Muscle of back (tissue), 3 donors: ENCODE measurements at regions not wholly inside any gene's neighbourhood (a gene's known extent, or its start where the extent isn't known, plus 50 kb on each side); places are given as distances from the start of the nearest gene placed in this dataset.

Experiments
- DNase-seq, 3 donors: peaks; one replicate each; pipeline versions ENCODE4 v3.0.0 to v3.0.0-alpha.2; 2013

- no peak for DNase-seq
Observed at GRCh38 chr4:31106419-31106818, 386.2 kb downstream of the PCDH7 start.

GRCh38 chr4:31107362-31107761, 387.2 kb downstream of the PCDH7 start:
- DNase-seq, result no peak

GRCh38 chr4:31108762-31109161, 388.6 kb downstream of the PCDH7 start:
- DNase-seq, result no peak

GRCh38 chr4:31111790-31112189, 391.6 kb downstream of the PCDH7 start:
- no peak for DNase-seq

GRCh38 chr4:31114816-31115215, 394.6 kb downstream of the PCDH7 start:
- no peak for DNase-seq

- DNase-seq, result no peak
Observed at GRCh38 chr4:31124008-31124585, 403.9 kb downstream of the PCDH7 start.

GRCh38 chr4:31125061-31125460, 404.9 kb downstream of the PCDH7 start:
- no peak for DNase-seq

- no peak for DNase-seq
Observed at GRCh38 chr4:31125496-31125895, 405.3 kb downstream of the PCDH7 start.

GRCh38 chr4:31126881-31127398, 406.8 kb downstream of the PCDH7 start:
- DNase-seq, result no peak

GRCh38 chr4:31130930-31131329, 410.8 kb downstream of the PCDH7 start:
- no peak for DNase-seq

GRCh38 chr4:31134720-31135119, 414.6 kb downstream of the PCDH7 start:
- DNase-seq, result no peak

- no peak for DNase-seq
Observed at GRCh38 chr4:31139767-31140166, 419.6 kb downstream of the PCDH7 start.

GRCh38 chr4:31141095-31141831, 421.1 kb downstream of the PCDH7 start:
- no peak for DNase-seq

- no peak for DNase-seq
Observed at GRCh38 chr4:31141832-31142142, 421.6 kb downstream of the PCDH7 start.

- no peak for DNase-seq
Observed at GRCh38 chr4:31146366-31146765, 426.2 kb downstream of the PCDH7 start.

- DNase-seq, result no peak
Observed at GRCh38 chr4:31148990-31149389, 428.8 kb downstream of the PCDH7 start.

- no peak for DNase-seq
Observed at GRCh38 chr4:31156221-31156620, 436.1 kb downstream of the PCDH7 start.

- no peak for DNase-seq
Observed at GRCh38 chr4:31160146-31160545, 440.0 kb downstream of the PCDH7 start.

- DNase-seq, result no peak
Observed at GRCh38 chr4:31169846-31170245, 449.7 kb downstream of the PCDH7 start.

- DNase-seq, result no peak
Observed at GRCh38 chr4:31171362-31171761, 451.2 kb downstream of the PCDH7 start.

GRCh38 chr4:31175242-31175910, 455.2 kb downstream of the PCDH7 start:
- DNase-seq, result no peak

GRCh38 chr4:31183256-31183655, 463.1 kb downstream of the PCDH7 start:
- no peak for DNase-seq

GRCh38 chr4:31185014-31185585, 464.9 kb downstream of the PCDH7 start:
- DNase-seq, result no peak
